Activated CD4-positive, alpha-beta T cell treated with anti-CD3 and anti-CD28 coated beads, Interleukin-2, Interleukin-4, amounts not matched to agents 100 ng/mL and 50 ng/mL, durations not matched to agents 16 hours and 8 hours (primary cell): ENCODE measurements at regions not wholly inside any gene's neighbourhood (a gene's known extent, or its start where the extent isn't known, plus 50 kb on each side); places are given as distances from the start of the nearest gene placed in this dataset.

ENCODE experiments used
- DNase-seq: peaks from one replicate; pipeline ENCODE4 v3.0.0-alpha.2; 2020; ENCODE audit warnings: low spot score

GRCh38 chr5:34505731-34506130 lies 150.4 kb upstream of the RAI14 start:
- no peak for DNase-seq

GRCh38 chr5:34507933-34508332 lies 148.2 kb upstream of the RAI14 start:
- DNase-seq, result no peak

- DNase-seq, result no peak
These were observed 146.7 kb upstream of the RAI14 start for GRCh38 chr5:34509392-34509791.

- no peak for DNase-seq
These were observed 146.1 kb upstream of the RAI14 start for GRCh38 chr5:34510002-34510401.

GRCh38 chr5:34511063-34511462 lies 145.1 kb upstream of the RAI14 start:
- no peak for DNase-seq

- no peak for DNase-seq
These were observed 144.6 kb upstream of the RAI14 start for GRCh38 chr5:34511481-34511880.

GRCh38 chr5:34511915-34512314 lies 144.2 kb upstream of the RAI14 start:
- no peak for DNase-seq

GRCh38 chr5:34516166-34516565 lies 140.0 kb upstream of the RAI14 start:
- no peak for DNase-seq

- no peak for DNase-seq
These were observed 139.4 kb upstream of the RAI14 start for GRCh38 chr5:34516686-34517085.

GRCh38 chr5:34517249-34517648 lies 138.9 kb upstream of the RAI14 start:
- no peak for DNase-seq

GRCh38 chr5:34519489-34520220 lies 136.5 kb upstream of the RAI14 start:
- no peak for DNase-seq

- no peak for DNase-seq
These were observed 134.4 kb upstream of the RAI14 start for GRCh38 chr5:34521628-34522290.

- DNase-seq, result peak; percentile 68
These were observed 133.3 kb upstream of the RAI14 start for GRCh38 chr5:34522599-34523386.

GRCh38 chr5:34523387-34523726 lies 132.8 kb upstream of the RAI14 start:
- DNase-seq, result no peak

- DNase-seq, result no peak
These were observed 132.0 kb upstream of the RAI14 start for GRCh38 chr5:34524123-34524522.

- DNase-seq, result no peak
These were observed 130.4 kb upstream of the RAI14 start for GRCh38 chr5:34525761-34526160.

- DNase-seq, result no peak
These were observed 129.3 kb upstream of the RAI14 start for GRCh38 chr5:34526682-34527305.

GRCh38 chr5:34529581-34530331 lies 126.4 kb upstream of the RAI14 start:
- DNase-seq, result no peak

- no peak for DNase-seq
These were observed 125.5 kb upstream of the RAI14 start for GRCh38 chr5:34530637-34531036.

GRCh38 chr5:34531751-34532360 lies 124.3 kb upstream of the RAI14 start:
- no peak for DNase-seq
